Dendritic cell treated with granulocyte-macrophage colony-stimulating factor and Interleukin-4, amounts not matched to agents 40 ng/mL and 50 ng/mL, for 4 days (primary cell): ENCODE measurements at regions not wholly inside any gene's neighbourhood (a gene's known extent, or its start where the extent isn't known, plus 50 kb on each side); places are given as distances from the start of the nearest gene placed in this dataset.

Experiments used
- H3K27ac Mint-ChIP-seq: one replicate; pipeline ENCODE4 v1.8.0; 2022; ENCODE audit warnings: mild to moderate bottlenecking, mixed read lengths
- H3K27me3 Mint-ChIP-seq: one replicate; pipeline ENCODE4 v1.8.0; 2022; ENCODE audit warnings: mild to moderate bottlenecking, mixed read lengths
- H3K36me3 Mint-ChIP-seq: one replicate; pipeline ENCODE4 v1.8.0; 2022; ENCODE audit warnings: low read depth, mixed read lengths
- H3K4me1 Mint-ChIP-seq: one replicate; pipeline ENCODE4 v1.8.0; 2022; ENCODE audit warnings: low read depth, mixed read lengths
- H3K4me3 Mint-ChIP-seq: one replicate; pipeline ENCODE4 v1.8.0; 2022; ENCODE audit warnings: mild to moderate bottlenecking, moderate library complexity, mixed read lengths
- H3K9me3 Mint-ChIP-seq: one replicate; pipeline ENCODE4 v1.8.0; 2022; ENCODE audit warnings: mixed read lengths
- intact Hi-C: fragments of 100-400 bp; cut with micrococcal nuclease; formaldehyde crosslinking; loops from one replicate; pipeline ENCODE4 v1.15.0; 2022

GRCh38 chr11:95595541-95595940 is 194.0 kb downstream of the FAM76B start:
- H3K27me3 Mint-ChIP-seq = no peaks in the 10 kb centered on the region
- H3K36me3 Mint-ChIP-seq = no peaks in the 10 kb centered on the region
- no peaks in the 10 kb centered on the region for H3K4me1 Mint-ChIP-seq
- intact Hi-C loops = no loop called here
- H3K9me3 Mint-ChIP-seq = no peaks in the 10 kb centered on the region
- H3K4me3 Mint-ChIP-seq = no peak overlapping the region
- no peak overlapping the region for H3K27ac Mint-ChIP-seq

- Mint-ChIP-seq H3K27me3 (no peaks in the 10 kb centered on the region), H3K4me3 (no peak overlapping the region), H3K9me3 (no peaks in the 10 kb centered on the region), H3K4me1 (no peaks in the 10 kb centered on the region), H3K36me3 (no peaks in the 10 kb centered on the region), H3K27ac (no peak overlapping the region)
- intact Hi-C loops = no loop called here
Observed at GRCh38 chr11:95593111-95593510, 196.5 kb downstream of the FAM76B start.

GRCh38 chr11:95592471-95592870 is 197.1 kb downstream of the FAM76B start:
- H3K27ac Mint-ChIP-seq = no peak overlapping the region
- intact Hi-C loops = no loop called here
- no peak overlapping the region for H3K4me3 Mint-ChIP-seq
- H3K36me3 Mint-ChIP-seq = no peaks in the 10 kb centered on the region
- H3K4me1 Mint-ChIP-seq = no peaks in the 10 kb centered on the region
- H3K9me3 Mint-ChIP-seq = no peaks in the 10 kb centered on the region
- H3K27me3 Mint-ChIP-seq = no peaks in the 10 kb centered on the region

DNA sequence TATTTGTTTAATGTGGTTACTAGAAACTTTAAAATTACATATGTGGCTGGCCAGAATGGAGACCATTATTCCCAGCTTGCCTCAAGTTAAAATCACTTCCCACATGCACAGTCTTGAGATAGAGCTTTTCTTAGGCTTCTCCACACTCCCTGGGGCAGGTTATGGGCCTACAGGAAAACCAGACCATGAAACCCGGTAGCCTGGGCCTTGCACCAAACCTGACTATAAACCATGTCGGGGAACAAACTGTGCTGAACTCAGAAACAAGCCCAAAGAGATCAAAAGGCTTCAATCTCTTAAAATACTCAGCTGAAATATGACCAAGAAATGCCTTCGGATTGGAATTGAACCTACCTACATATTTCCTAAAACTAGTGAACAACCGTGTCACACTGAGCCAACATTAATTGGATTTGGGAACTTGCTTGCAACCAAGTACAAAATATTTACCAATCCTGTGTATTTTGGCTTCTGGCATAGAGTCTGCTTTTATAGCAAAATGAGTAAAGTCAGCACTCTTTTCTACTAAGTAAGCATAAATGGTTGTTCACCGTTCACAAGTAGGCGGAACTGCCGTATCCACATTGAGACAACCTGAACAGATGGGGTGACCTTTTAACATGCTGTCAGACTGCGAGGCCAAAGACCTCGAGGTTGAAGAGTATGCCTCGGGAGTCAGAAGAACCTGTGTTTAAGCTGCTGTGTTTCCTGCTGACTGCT is 199.5 kb downstream of the FAM76B start:
- Mint-ChIP-seq H3K27ac (no peak overlapping the region), H3K36me3 (no peaks in the 10 kb centered on the region)
- intact Hi-C loops = no loop called here

DNA sequence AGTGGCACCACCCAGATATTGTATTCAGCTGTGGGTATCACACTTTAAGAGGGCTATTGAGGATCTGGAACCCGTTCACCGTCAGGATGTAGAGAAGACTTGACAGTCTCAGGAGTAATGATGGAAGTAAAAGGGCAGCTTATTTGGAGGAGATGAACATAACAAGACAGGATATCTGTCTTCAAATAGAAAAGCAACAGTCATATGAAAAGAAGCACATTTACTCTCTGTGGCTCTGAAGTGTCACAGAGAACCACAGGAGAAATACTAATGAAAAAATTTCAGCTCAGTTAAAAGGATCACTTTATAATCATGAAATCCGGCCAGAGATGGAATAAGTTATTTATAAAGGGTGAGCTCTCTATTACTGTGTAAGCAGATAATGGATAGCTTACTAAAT is 200.8 kb downstream of the FAM76B start:
- Mint-ChIP-seq H3K9me3 (no peaks in the 10 kb centered on the region), H3K27ac (no peak overlapping the region), H3K27me3 (no peaks in the 10 kb centered on the region), H3K36me3 (no peaks in the 10 kb centered on the region), H3K4me3 (no peak overlapping the region), H3K4me1 (no peaks in the 10 kb centered on the region)
- intact Hi-C loops = no loop called here

More for the DNA sequence above, 199.5 kb downstream of the FAM76B start:
- Mint-ChIP-seq H3K4me3 (no peak overlapping the region), H3K9me3 (no peaks in the 10 kb centered on the region), H3K4me1 (no peaks in the 10 kb centered on the region), H3K27me3 (no peaks in the 10 kb centered on the region)

- no peaks in the 10 kb centered on the region for H3K9me3 Mint-ChIP-seq
- H3K36me3 Mint-ChIP-seq = no peaks in the 10 kb centered on the region
- H3K27ac Mint-ChIP-seq = no peak overlapping the region
- H3K27me3 Mint-ChIP-seq = no peaks in the 10 kb centered on the region
- H3K4me1 Mint-ChIP-seq = no peaks in the 10 kb centered on the region
- no peak overlapping the region for H3K4me3 Mint-ChIP-seq
- intact Hi-C loops = no loop called here
Observed at GRCh38 chr11:95586661-95587060, 202.9 kb downstream of the FAM76B start.

DNA sequence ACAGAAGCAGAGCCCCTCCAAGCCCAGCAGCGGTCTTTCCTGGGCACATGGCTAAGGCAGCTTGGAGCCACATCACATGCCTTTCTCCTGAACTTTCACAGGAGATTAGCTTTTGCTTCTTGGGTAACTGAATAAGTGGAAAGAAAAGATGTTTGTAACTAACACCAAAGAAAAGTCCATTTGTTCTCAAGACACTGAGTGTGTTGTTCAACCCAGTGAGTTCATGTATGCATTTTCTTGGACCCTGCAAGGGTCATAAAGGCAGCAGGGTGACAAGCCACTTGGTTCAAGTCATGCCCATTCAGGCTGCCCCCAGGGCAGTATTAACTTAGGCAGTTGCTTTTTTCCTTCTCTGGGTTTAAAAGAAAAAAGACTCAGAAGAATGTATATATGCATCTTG is 203.4 kb downstream of the FAM76B start:
- intact Hi-C loops = no loop called here
- H3K27me3 Mint-ChIP-seq = no peaks in the 10 kb centered on the region
- no peaks in the 10 kb centered on the region for H3K4me1 Mint-ChIP-seq
- no peak overlapping the region for H3K4me3 Mint-ChIP-seq
- no peak overlapping the region for H3K27ac Mint-ChIP-seq
- peaks cover 2% of the 10 kb centered on the region for H3K9me3 Mint-ChIP-seq
- no peaks in the 10 kb centered on the region for H3K36me3 Mint-ChIP-seq

DNA sequence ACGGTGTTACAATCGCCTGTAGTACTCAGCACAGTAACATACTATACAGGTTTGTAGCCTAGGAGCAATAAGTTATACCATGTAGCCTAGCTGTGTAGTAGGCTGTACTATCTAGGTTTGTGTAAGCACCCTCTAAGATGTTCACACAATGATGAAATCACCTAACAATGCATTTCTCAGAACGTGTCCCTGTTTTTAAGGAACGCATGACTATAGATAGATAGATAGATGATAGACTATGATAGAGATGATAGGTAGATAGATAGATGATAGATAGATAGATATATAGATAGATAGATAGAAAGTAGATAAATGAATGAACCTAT is 203.9 kb downstream of the FAM76B start:
- intact Hi-C loops = no loop called here
- H3K4me3 Mint-ChIP-seq = no peak overlapping the region

GRCh38 chr11:95585069-95585751 is 204.4 kb downstream of the FAM76B start:
- peaks cover 10% of the 10 kb centered on the region for H3K9me3 Mint-ChIP-seq
- H3K36me3 Mint-ChIP-seq = no peaks in the 10 kb centered on the region
- no peaks in the 10 kb centered on the region for H3K27me3 Mint-ChIP-seq
- H3K27ac Mint-ChIP-seq = no peak overlapping the region
- intact Hi-C loops = no loop called here
- H3K4me1 Mint-ChIP-seq = no peaks in the 10 kb centered on the region
- H3K4me3 Mint-ChIP-seq = no peak overlapping the region

More for the DNA sequence above, 203.9 kb downstream of the FAM76B start:
- Mint-ChIP-seq H3K4me1 (no peaks in the 10 kb centered on the region), H3K27me3 (no peaks in the 10 kb centered on the region), H3K36me3 (no peaks in the 10 kb centered on the region), H3K9me3 (peaks cover 7% of the 10 kb centered on the region), H3K27ac (no peak overlapping the region)

DNA sequence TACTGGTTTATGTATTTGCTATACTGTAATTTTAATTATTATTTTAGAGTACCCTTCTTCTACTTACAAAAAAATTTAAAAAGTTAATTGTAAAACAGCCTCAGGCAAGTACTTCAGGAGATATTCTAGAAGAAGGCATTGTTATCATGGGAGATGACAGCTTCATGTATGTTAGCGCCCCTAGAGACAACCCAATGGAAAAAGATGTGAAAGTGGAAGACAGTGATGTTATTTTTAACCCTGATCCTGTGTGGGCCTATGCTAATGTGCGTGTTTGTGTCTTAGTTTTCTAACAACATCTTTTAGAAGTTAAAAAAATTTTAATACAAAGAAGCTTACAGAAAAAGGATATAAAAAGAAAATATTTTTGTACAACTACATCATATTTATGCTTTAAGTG is 205.0 kb downstream of the FAM76B start:
- intact Hi-C loops = no loop called here
- H3K9me3 Mint-ChIP-seq = peaks cover 16% of the 10 kb centered on the region
- H3K4me3 Mint-ChIP-seq = no peak overlapping the region
- no peaks in the 10 kb centered on the region for H3K4me1 Mint-ChIP-seq
- no peaks in the 10 kb centered on the region for H3K36me3 Mint-ChIP-seq
- no peak overlapping the region for H3K27ac Mint-ChIP-seq
- H3K27me3 Mint-ChIP-seq = no peaks in the 10 kb centered on the region

GRCh38 chr11:95584180-95584579 is 205.4 kb downstream of the FAM76B start:
- intact Hi-C loops = no loop called here
- peaks cover 20% of the 10 kb centered on the region for H3K9me3 Mint-ChIP-seq
- H3K4me3 Mint-ChIP-seq = no peak overlapping the region
- no peaks in the 10 kb centered on the region for H3K27me3 Mint-ChIP-seq
- no peaks in the 10 kb centered on the region for H3K4me1 Mint-ChIP-seq
- H3K36me3 Mint-ChIP-seq = no peaks in the 10 kb centered on the region
- H3K27ac Mint-ChIP-seq = no peak overlapping the region

GRCh38 chr11:95577716-95578460 is 211.7 kb downstream of the FAM76B start:
- peaks cover 20% of the 10 kb centered on the region for H3K9me3 Mint-ChIP-seq
- no peaks in the 10 kb centered on the region for H3K27me3 Mint-ChIP-seq
- intact Hi-C loops = no loop called here
- H3K36me3 Mint-ChIP-seq = no peaks in the 10 kb centered on the region
- H3K4me3 Mint-ChIP-seq = no peak overlapping the region
- peaks cover 9% of the 10 kb centered on the region for H3K4me1 Mint-ChIP-seq
- H3K27ac Mint-ChIP-seq = no peak overlapping the region

DNA sequence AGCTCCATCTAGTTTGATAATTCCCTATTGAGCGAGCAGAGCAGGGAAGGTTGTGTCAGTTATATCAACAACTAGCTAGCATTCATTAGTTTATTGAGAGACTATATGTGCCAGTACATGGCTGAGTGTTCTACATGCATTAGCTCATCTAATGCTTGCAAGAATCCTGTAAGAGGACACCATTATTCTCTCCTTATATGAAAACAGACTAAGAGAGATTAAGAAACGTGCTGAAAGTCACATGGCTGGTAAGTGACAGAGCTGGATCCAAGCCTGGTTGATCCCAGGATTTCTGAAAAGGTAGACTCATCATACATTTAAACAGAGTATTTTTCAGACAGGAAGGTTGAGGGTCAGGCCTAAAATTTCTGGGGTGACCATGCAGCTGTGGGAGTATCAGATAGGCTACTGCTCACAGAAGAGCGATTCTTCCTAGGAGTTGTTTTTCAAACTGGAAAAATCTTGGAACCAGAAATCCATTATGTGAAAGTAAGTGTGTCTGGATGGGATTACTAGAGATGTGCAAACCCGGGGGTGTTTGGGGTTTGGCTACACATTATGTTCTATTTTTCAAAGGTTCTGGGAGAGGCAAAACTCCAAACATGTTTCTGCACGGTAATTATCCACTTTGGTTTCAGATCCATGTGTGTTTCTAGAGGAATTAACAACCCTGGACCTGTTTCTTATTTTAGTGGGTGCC is 213.3 kb downstream of the FAM76B start:
- H3K4me3 Mint-ChIP-seq = no peak overlapping the region
- H3K27ac Mint-ChIP-seq = no peak overlapping the region
- intact Hi-C loops = no loop called here
- peaks cover 20% of the 10 kb centered on the region for H3K9me3 Mint-ChIP-seq
- H3K4me1 Mint-ChIP-seq = peaks cover 9% of the 10 kb centered on the region
- no peaks in the 10 kb centered on the region for H3K27me3 Mint-ChIP-seq
- H3K36me3 Mint-ChIP-seq = no peaks in the 10 kb centered on the region

DNA sequence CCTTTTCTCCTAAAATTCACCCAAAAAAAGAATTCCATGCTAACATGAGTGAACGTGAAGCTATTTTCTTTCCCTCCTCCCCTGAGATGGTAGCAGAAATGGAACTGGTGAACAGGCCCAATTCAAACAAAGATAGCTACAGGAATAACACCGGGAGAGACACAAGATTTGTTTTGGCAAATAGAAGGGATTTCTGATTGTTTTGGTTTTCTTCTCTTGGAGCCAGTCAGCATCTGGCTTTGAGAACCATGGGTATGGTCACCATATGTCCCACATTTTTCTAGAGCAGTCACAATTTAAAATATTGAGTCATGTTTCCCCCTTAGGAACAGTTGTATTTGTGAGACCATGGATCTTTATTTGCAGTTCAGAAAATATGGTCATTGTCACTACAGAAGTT is 214.1 kb downstream of the FAM76B start:
- intact Hi-C loops = no loop called here
- Mint-ChIP-seq H3K36me3 (no peaks in the 10 kb centered on the region), H3K4me3 (no peak overlapping the region), H3K27me3 (no peaks in the 10 kb centered on the region), H3K9me3 (peaks cover 13% of the 10 kb centered on the region), H3K27ac (no peak overlapping the region), H3K4me1 (peaks cover 9% of the 10 kb centered on the region)
